GM21367 (cell line): ENCODE measurements at regions not wholly inside any gene's neighbourhood (a gene's known extent, or its start where the extent isn't known, plus 50 kb on each side); places are given as distances from the start of the nearest gene placed in this dataset.

Experiments
- ATAC-seq: cut with Tn5 transposase; IDR thresholded peaks from one replicate; pipeline ENCODE4 v1.9.1; 2021; ENCODE audit not compliant: unreplicated experiment

GRCh38 chr4:54493862-54494261, 163.9 kb upstream of the KIT start:
- ATAC-seq, result no peak

- ATAC-seq, result no peak
These were observed 162.7 kb upstream of the KIT start for GRCh38 chr4:54495091-54495490.

GRCh38 chr4:54495641-54496040, 162.1 kb upstream of the KIT start:
- ATAC-seq, result no peak

- ATAC-seq, result no peak
These were observed 161.3 kb upstream of the KIT start for GRCh38 chr4:54496412-54496811.

- no peak for ATAC-seq
These were observed 159.8 kb upstream of the KIT start for GRCh38 chr4:54497947-54498346.

- ATAC-seq, result no peak
These were observed 159.1 kb upstream of the KIT start for GRCh38 chr4:54498661-54499111.

GRCh38 chr4:54499308-54500074, 158.3 kb upstream of the KIT start:
- no peak for ATAC-seq

- ATAC-seq, result no peak
These were observed 152.4 kb upstream of the KIT start for GRCh38 chr4:54505362-54505761.

- ATAC-seq, result no peak
These were observed 151.8 kb upstream of the KIT start for GRCh38 chr4:54505996-54506395.

GRCh38 chr4:54509057-54509456, 148.7 kb upstream of the KIT start:
- no peak for ATAC-seq

- no peak for ATAC-seq
These were observed 144.6 kb upstream of the KIT start for GRCh38 chr4:54513204-54513603.

GRCh38 chr4:54513741-54514140, 144.0 kb upstream of the KIT start:
- no peak for ATAC-seq

- no peak for ATAC-seq
These were observed 141.1 kb upstream of the KIT start for GRCh38 chr4:54516556-54517215.

- ATAC-seq, result no peak
These were observed 139.8 kb upstream of the KIT start for GRCh38 chr4:54517781-54518444.

GRCh38 chr4:54525602-54526001, 132.2 kb upstream of the KIT start:
- no peak for ATAC-seq

- no peak for ATAC-seq
These were observed 131.2 kb upstream of the KIT start for GRCh38 chr4:54526560-54526959.

- no peak for ATAC-seq
These were observed 130.2 kb upstream of the KIT start for GRCh38 chr4:54527532-54527931.

GRCh38 chr4:54539500-54540029, 118.2 kb upstream of the KIT start:
- no peak for ATAC-seq

GRCh38 chr4:54540931-54541330, 116.8 kb upstream of the KIT start:
- ATAC-seq, result no peak

GRCh38 chr4:54541426-54542118, 116.2 kb upstream of the KIT start:
- no peak for ATAC-seq

- no peak for ATAC-seq
These were observed 115.7 kb upstream of the KIT start for GRCh38 chr4:54542119-54542438.
